Tibial artery (tissue), 4 donors: ENCODE measurements at regions not wholly inside any gene's neighbourhood (a gene's known extent, or its start where the extent isn't known, plus 50 kb on each side); places are given as distances from the start of the nearest gene placed in this dataset.

ENCODE experiments used
- DNase-seq, 2 donors: peaks; one replicate each; pipeline ENCODE4 v3.0.0-alpha.2; 2019
- H3K27ac ChIP-seq, 2 donors: fragments of 200-600 bp; sonication (generic) in 1 of 2; 1 replicate in 1 of 2; 2 replicates in 1 of 2; pipeline ENCODE4 v1.5.1; 2018 to 2019; ENCODE audit warnings: mild to moderate bottlenecking in 1 of 2
- H3K27me3 ChIP-seq, 2 donors: fragments of 200-600 bp; sonication (generic) in 1 of 2; one replicate each; pipeline versions ENCODE4 v1.5.1 to v1.6.0; 2016 to 2019
- H3K36me3 ChIP-seq, 3 donors: fragments of 200-600 bp; sonication (generic) in 2 of 3; one replicate each; pipeline ENCODE4 v1.5.1; 2016 to 2019; ENCODE audit warnings: mild to moderate bottlenecking in 2 of 3
- H3K4me1 ChIP-seq, 4 donors: fragments of 200-600 bp; sonication (generic) in 2 of 4; 1 replicate in 3 of 4; 2 replicates in 1 of 4; pipeline ENCODE4 v1.5.1; 2016 to 2019
- H3K4me3 ChIP-seq, 2 donors: fragments of 200-600 bp; sonication (generic) in 1 of 2; 1 replicate in 1 of 2; 2 replicates in 1 of 2; pipeline ENCODE4 v1.5.1; 2018 to 2019; ENCODE audit warnings: mild to moderate bottlenecking in 2 of 2
- H3K9me3 ChIP-seq, 3 donors: fragments of 200-600 bp; sonication (generic) in 1 of 3; one replicate each; pipeline ENCODE4 v1.5.1; 2016 to 2019
- intact Hi-C: fragments of 100-400 bp; cut with DNase I; formaldehyde crosslinking; loops from one replicate; pipeline ENCODE4 v1.15.0; 2023; ENCODE audit warnings: low total_unique reads
- TF ChIP-seq, protein P1 (sequence below), 2 experiments: fragments of 200-600 bp in 1 of 2; fragments of 450-650 bp in 1 of 2; IDR thresholded peaks; one replicate each; pipeline ENCODE4 v1.5.1; 2017 to 2019; ENCODE audit warnings: antibody characterized with exemption in 2 of 2, mild to moderate bottlenecking in 1 of 2, moderate library complexity in 1 of 2

DNA sequence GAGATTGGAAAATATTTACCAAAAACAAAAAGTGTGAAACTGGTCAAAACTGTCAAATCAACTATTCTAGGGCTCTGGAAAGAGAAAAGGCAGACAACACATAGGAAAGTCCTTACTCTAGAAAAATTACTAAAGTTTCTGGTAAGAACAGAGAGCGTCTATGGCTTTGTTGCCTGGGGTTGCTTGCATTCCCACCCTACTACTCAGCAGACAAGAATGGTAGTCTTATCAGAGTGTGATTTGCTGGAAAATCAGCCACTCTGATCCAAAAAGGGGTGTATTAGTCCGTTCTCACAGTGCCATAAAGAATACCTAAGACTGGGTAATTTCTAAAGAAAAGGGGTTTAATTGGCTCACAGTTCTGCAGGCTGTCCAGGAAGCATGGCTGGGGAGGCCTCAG, 50.3 kb upstream of the CDH20 start:
- H3K4me1 ChIP-seq: no peaks in the 10 kb centered on the region
- H3K27me3 ChIP-seq: no peaks in the 10 kb centered on the region
- DNase-seq: no peak
- no peaks in the 10 kb centered on the region for H3K36me3 ChIP-seq
- intact Hi-C loops: no loop called here
- TF ChIP-seq, protein P1, sequence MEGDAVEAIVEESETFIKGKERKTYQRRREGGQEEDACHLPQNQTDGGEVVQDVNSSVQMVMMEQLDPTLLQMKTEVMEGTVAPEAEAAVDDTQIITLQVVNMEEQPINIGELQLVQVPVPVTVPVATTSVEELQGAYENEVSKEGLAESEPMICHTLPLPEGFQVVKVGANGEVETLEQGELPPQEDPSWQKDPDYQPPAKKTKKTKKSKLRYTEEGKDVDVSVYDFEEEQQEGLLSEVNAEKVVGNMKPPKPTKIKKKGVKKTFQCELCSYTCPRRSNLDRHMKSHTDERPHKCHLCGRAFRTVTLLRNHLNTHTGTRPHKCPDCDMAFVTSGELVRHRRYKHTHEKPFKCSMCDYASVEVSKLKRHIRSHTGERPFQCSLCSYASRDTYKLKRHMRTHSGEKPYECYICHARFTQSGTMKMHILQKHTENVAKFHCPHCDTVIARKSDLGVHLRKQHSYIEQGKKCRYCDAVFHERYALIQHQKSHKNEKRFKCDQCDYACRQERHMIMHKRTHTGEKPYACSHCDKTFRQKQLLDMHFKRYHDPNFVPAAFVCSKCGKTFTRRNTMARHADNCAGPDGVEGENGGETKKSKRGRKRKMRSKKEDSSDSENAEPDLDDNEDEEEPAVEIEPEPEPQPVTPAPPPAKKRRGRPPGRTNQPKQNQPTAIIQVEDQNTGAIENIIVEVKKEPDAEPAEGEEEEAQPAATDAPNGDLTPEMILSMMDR (IDR thresholded peaks at IDR 0.05): no peak
- H3K27ac ChIP-seq: no peak overlapping the region
- H3K4me3 ChIP-seq: no peak overlapping the region
- H3K9me3 ChIP-seq: peaks cover 0 to 5% (median 4%) of the 10 kb centered on the region in 3 donors
